ENCODE measurements at regions not wholly inside any gene's neighbourhood (a gene's known extent, or its start where the extent isn't known, plus 50 kb on each side); places are given as distances from the start of the nearest gene placed in this dataset.

- TF ChIP-seq ZBTB33 (IDR thresholded peaks at IDR 0.05) (no peak), SP1 (IDR thresholded peaks at IDR 0.05) (no peak), FOXA2 (IDR thresholded peaks at IDR 0.05) (no peak), NR2F2 (IDR thresholded peaks at IDR 0.05) (no peak), MAX (IDR thresholded peaks at IDR 0.05) (no peak)
These were observed 259.1 kb downstream of the LNPK start (continued) for GRCh38 chr2:175743011-175743410.

- DNase-seq (ENCODE audit: low spot score) = no peak
- H3K4me1 ChIP-seq (ENCODE audit: control insufficient read depth in 4 of 4, insufficient read depth in 4 of 4, low read length in 3 of 4) = no peaks in the 10 kb centered on the region
- no peak overlapping the region for H3K27ac ChIP-seq (ENCODE audit: low read depth in 1 of 2, low read length in 2 of 2)
- TF ChIP-seq HNF4A (conservative IDR thresholded peaks at IDR 0.05) (no peak), MAX (IDR thresholded peaks at IDR 0.05) (no peak), RXRA (IDR thresholded peaks at IDR 0.05) (no peak), FOXA2 (IDR thresholded peaks at IDR 0.05) (no peak), ZBTB33 (IDR thresholded peaks at IDR 0.05) (no peak), JUND (IDR thresholded peaks at IDR 0.05) (no peak), REST (IDR thresholded peaks at IDR 0.05) (no peak), TAF1 (conservative IDR thresholded peaks at IDR 0.05) (no peak), EGR1 (IDR thresholded peaks at IDR 0.05; ENCODE audit: low read depth in 2 of 2) (no peak), FOXA1 (IDR thresholded peaks at IDR 0.05) (no peak), ATF3 (IDR thresholded peaks at IDR 0.05) (no peak)
- H3K36me3 ChIP-seq (ENCODE audit: control insufficient read depth in 4 of 4, insufficient read depth in 3 of 4, low read depth in 1 of 4, low read length in 3 of 4) = no peaks in the 10 kb centered on the region
- no peak overlapping the region for H3K9ac ChIP-seq (ENCODE audit: low read depth in 1 of 2, low read length in 2 of 2)
- H3K4me3 ChIP-seq (ENCODE audit: low read depth in 1 of 3, low read length in 3 of 3) = no peak overlapping the region
- no peaks in the 10 kb centered on the region for H3K9me3 ChIP-seq (ENCODE audit: control insufficient read depth in 4 of 4, low read length in 3 of 4)
- H3K27me3 ChIP-seq (ENCODE audit: control insufficient read depth in 4 of 4, insufficient read depth in 4 of 4, low read length in 3 of 4) = peaks cover 0 to 6% (median 0%) of the 10 kb centered on the region in 4 donors
- WGBS = 73% methylated on average over 3 of the region's 3 CpGs
These were observed 259.7 kb downstream of the LNPK start for GRCh38 chr2:175742367-175742766.

GRCh38 chr2:175741164-175741563, 260.9 kb downstream of the LNPK start:
- Histone ChIP-seq H3K4me3 (ENCODE audit: low read depth in 1 of 3, low read length in 3 of 3) (no peak overlapping the region), H3K36me3 (ENCODE audit: control insufficient read depth in 4 of 4, insufficient read depth in 3 of 4, low read depth in 1 of 4, low read length in 3 of 4) (no peaks in the 10 kb centered on the region), H3K9me3 (ENCODE audit: control insufficient read depth in 4 of 4, low read length in 3 of 4) (no peaks in the 10 kb centered on the region)
- no peak for TF ChIP-seq MAX (IDR thresholded peaks at IDR 0.05)
- no peak for TF ChIP-seq YY1 (IDR thresholded peaks at IDR 0.05)
- no peak for TF ChIP-seq HNF4G (IDR thresholded peaks at IDR 0.05)
- TF ChIP-seq FOXA2 (IDR thresholded peaks at IDR 0.05) = no peak
- no peak for TF ChIP-seq SP1 (IDR thresholded peaks at IDR 0.05)
- no peak for TF ChIP-seq ATF3 (IDR thresholded peaks at IDR 0.05)
- no peak for TF ChIP-seq ZBTB33 (IDR thresholded peaks at IDR 0.05)
- TF ChIP-seq JUND (IDR thresholded peaks at IDR 0.05) = no peak
- no peak for TF ChIP-seq NR2F2 (IDR thresholded peaks at IDR 0.05)
- no peak for TF ChIP-seq RXRA (IDR thresholded peaks at IDR 0.05)
- TF ChIP-seq RAD21 (IDR thresholded peaks at IDR 0.05) = no peak
- no peak for TF ChIP-seq CTCF (IDR thresholded peaks at IDR 0.05; ENCODE audit: low read depth, low read length, missing input control)
- no peak for TF ChIP-seq EGR1 (IDR thresholded peaks at IDR 0.05; ENCODE audit: low read depth in 2 of 2)

More at GRCh38 chr2:175741164-175741563, 260.9 kb downstream of the LNPK start:
- H3K4me1 ChIP-seq (ENCODE audit: control insufficient read depth in 4 of 4, insufficient read depth in 4 of 4, low read length in 3 of 4) = no peaks in the 10 kb centered on the region
- peaks cover 0 to 6% (median 0%) of the 10 kb centered on the region in 4 donors for H3K27me3 ChIP-seq (ENCODE audit: control insufficient read depth in 4 of 4, insufficient read depth in 4 of 4, low read length in 3 of 4)
- no peak for DNase-seq (ENCODE audit: low spot score)
- H3K9ac ChIP-seq (ENCODE audit: low read depth in 1 of 2, low read length in 2 of 2) = no peak overlapping the region
- no peak overlapping the region for H3K27ac ChIP-seq (ENCODE audit: low read depth in 1 of 2, low read length in 2 of 2)
